ENCODE measurements at regions not wholly inside any gene's neighbourhood (a gene's known extent, or its start where the extent isn't known, plus 50 kb on each side); places are given as distances from the start of the nearest gene placed in this dataset.

GRCh38 chr4:27098034-27098433 is 237.4 kb downstream of the STIM2 start:
- Histone ChIP-seq H3K4me3 (ENCODE audit: low read depth in 2 of 2, low read length in 1 of 2) (no peak overlapping the region), H2AFZ (ENCODE audit: low read depth) (no peak overlapping the region), H3K9me3 (no peaks in the 10 kb centered on the region), H3K27me3 (ENCODE audit: insufficient read depth) (no peaks in the 10 kb centered on the region; the same call in 1 of the 2 replicates), H3F3A (replicated peaks; ENCODE audit: insufficient read depth) (no peaks in the 10 kb centered on the region), H3K4me1 (ENCODE audit: control insufficient read depth in 1 of 2, insufficient read depth in 2 of 2, low read depth in 1 of 2, low read length in 1 of 2) (no peaks in the 10 kb centered on the region), H3K27ac (ENCODE audit: low read depth in 2 of 2, low read length in 1 of 2) (no peak overlapping the region), H3K4me2 (no peak overlapping the region), H3K79me2 (ENCODE audit: insufficient read depth) (no peaks in the 10 kb centered on the region), H3K36me3 (replicated peaks in 1 of 2; ENCODE audit: control insufficient read depth in 1 of 2, insufficient read depth in 2 of 2, low read length in 1 of 2) (no peaks in the 10 kb centered on the region), H3K9ac (no peak overlapping the region), H4K20me1 (ENCODE audit: insufficient read depth) (no peaks in the 10 kb centered on the region), H3K9me2 (no peaks in the 10 kb centered on the region)
- DNase-seq = no peak
- ChIA-PET CTCF (no interaction called here), POLR2A (no interaction called here)
- no peak for TF ChIP-seq RXRA (IDR thresholded peaks at IDR 0.05; ENCODE audit: borderline replicate concordance, low read depth)
- TF ChIP-seq YY1 (IDR thresholded peaks at IDR 0.05; ENCODE audit: low read depth) = no peak
- TF ChIP-seq EP300 (IDR thresholded peaks at IDR 0.05; ENCODE audit: borderline replicate concordance in 1 of 2, low read depth in 1 of 2, low read length in 1 of 2) = no peak
- no peak for TF ChIP-seq JUND (IDR thresholded peaks at IDR 0.05)
- TF ChIP-seq, protein P1, sequence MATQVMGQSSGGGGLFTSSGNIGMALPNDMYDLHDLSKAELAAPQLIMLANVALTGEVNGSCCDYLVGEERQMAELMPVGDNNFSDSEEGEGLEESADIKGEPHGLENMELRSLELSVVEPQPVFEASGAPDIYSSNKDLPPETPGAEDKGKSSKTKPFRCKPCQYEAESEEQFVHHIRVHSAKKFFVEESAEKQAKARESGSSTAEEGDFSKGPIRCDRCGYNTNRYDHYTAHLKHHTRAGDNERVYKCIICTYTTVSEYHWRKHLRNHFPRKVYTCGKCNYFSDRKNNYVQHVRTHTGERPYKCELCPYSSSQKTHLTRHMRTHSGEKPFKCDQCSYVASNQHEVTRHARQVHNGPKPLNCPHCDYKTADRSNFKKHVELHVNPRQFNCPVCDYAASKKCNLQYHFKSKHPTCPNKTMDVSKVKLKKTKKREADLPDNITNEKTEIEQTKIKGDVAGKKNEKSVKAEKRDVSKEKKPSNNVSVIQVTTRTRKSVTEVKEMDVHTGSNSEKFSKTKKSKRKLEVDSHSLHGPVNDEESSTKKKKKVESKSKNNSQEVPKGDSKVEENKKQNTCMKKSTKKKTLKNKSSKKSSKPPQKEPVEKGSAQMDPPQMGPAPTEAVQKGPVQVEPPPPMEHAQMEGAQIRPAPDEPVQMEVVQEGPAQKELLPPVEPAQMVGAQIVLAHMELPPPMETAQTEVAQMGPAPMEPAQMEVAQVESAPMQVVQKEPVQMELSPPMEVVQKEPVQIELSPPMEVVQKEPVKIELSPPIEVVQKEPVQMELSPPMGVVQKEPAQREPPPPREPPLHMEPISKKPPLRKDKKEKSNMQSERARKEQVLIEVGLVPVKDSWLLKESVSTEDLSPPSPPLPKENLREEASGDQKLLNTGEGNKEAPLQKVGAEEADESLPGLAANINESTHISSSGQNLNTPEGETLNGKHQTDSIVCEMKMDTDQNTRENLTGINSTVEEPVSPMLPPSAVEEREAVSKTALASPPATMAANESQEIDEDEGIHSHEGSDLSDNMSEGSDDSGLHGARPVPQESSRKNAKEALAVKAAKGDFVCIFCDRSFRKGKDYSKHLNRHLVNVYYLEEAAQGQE (IDR thresholded peaks at IDR 0.05; ENCODE audit: low read depth, low read length) = no peak
- TF ChIP-seq MXI1 (IDR thresholded peaks at IDR 0.05; ENCODE audit: low read depth, low read length) = no peak
- TF ChIP-seq TCF12 (IDR thresholded peaks at IDR 0.05) = no peak
- no peak for TF ChIP-seq EZH2phosphoT487 (IDR thresholded peaks at IDR 0.05; ENCODE audit: borderline replicate concordance, low read depth)
- no peak for TF ChIP-seq POLR2AphosphoS5 (IDR thresholded peaks at IDR 0.05; ENCODE audit: low read depth, low read length)
- TF ChIP-seq, protein P2, sequence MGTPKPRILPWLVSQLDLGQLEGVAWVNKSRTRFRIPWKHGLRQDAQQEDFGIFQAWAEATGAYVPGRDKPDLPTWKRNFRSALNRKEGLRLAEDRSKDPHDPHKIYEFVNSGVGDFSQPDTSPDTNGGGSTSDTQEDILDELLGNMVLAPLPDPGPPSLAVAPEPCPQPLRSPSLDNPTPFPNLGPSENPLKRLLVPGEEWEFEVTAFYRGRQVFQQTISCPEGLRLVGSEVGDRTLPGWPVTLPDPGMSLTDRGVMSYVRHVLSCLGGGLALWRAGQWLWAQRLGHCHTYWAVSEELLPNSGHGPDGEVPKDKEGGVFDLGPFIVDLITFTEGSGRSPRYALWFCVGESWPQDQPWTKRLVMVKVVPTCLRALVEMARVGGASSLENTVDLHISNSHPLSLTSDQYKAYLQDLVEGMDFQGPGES (IDR thresholded peaks at IDR 0.05; ENCODE audit: low read depth, low read length) = no peak
- no peak for TF ChIP-seq PBX3 (IDR thresholded peaks at IDR 0.05)
- TF ChIP-seq, protein P3, sequence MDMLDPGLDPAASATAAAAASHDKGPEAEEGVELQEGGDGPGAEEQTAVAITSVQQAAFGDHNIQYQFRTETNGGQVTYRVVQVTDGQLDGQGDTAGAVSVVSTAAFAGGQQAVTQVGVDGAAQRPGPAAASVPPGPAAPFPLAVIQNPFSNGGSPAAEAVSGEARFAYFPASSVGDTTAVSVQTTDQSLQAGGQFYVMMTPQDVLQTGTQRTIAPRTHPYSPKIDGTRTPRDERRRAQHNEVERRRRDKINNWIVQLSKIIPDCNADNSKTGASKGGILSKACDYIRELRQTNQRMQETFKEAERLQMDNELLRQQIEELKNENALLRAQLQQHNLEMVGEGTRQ (IDR thresholded peaks at IDR 0.05; ENCODE audit: borderline replicate concordance, low read depth, low read length) = no peak
- no peak for TF ChIP-seq TAF1 (IDR thresholded peaks at IDR 0.05; ENCODE audit: borderline replicate concordance, low read depth, low read length)
- TF ChIP-seq RAD21 (IDR thresholded peaks at IDR 0.05; ENCODE audit: low read length) = no peak
- no peak for TF ChIP-seq NFIC (IDR thresholded peaks at IDR 0.05; ENCODE audit: borderline replicate concordance)
- no peak for TF ChIP-seq FOXJ3 (CRISPR knock-in tag; IDR thresholded peaks at IDR 0.05)
- TF ChIP-seq USF1 (IDR thresholded peaks at IDR 0.05; ENCODE audit: borderline replicate concordance, low read depth) = no peak
- WGBS (ENCODE audit: low lambda C conversion rate) = 0% methylated on average over 1 of the region's 1 CpG

Data from SK-N-SH (cell line).